GM12874 (cell line): ENCODE measurements at regions not wholly inside any gene's neighbourhood (a gene's known extent, or its start where the extent isn't known, plus 50 kb on each side); places are given as distances from the start of the nearest gene placed in this dataset.

Source experiments
- CTCF ChIP-seq: IDR thresholded peaks from 2 replicates; pipeline ENCODE4 v1.5.1; 2011; ENCODE audit warnings: low read depth, mild to moderate bottlenecking, control low read depth, low read length, moderate library complexity; ENCODE audit not compliant: insufficient read depth

- TF ChIP-seq CTCF, result no peak
These were observed 380.4 kb upstream of the CTNND2 start for GRCh38 chr5:12284604-12285003.

- TF ChIP-seq CTCF, result no peak
These were observed 373.4 kb upstream of the CTNND2 start for GRCh38 chr5:12277504-12278192.

GRCh38 chr5:12274236-12274635 lies 370.0 kb upstream of the CTNND2 start:
- no peak for TF ChIP-seq CTCF

- no peak for TF ChIP-seq CTCF
These were observed 368.1 kb upstream of the CTNND2 start for GRCh38 chr5:12272389-12272788.

GRCh38 chr5:12270914-12271313 lies 366.7 kb upstream of the CTNND2 start:
- no peak for TF ChIP-seq CTCF

GRCh38 chr5:12269164-12269563 lies 364.9 kb upstream of the CTNND2 start:
- no peak for TF ChIP-seq CTCF

GRCh38 chr5:12258549-12258948 lies 354.3 kb upstream of the CTNND2 start:
- TF ChIP-seq CTCF, result no peak
